H9 (cell line): ENCODE measurements at regions not wholly inside any gene's neighbourhood (a gene's known extent, or its start where the extent isn't known, plus 50 kb on each side); places are given as distances from the start of the nearest gene placed in this dataset.

Experiments
- DNase-seq: peaks from one replicate; pipeline ENCODE4 v3.0.0-alpha.2; 2017
- H2AFZ ChIP-seq: one replicate; pipeline ENCODE4 v1.6.1; 2013; ENCODE audit warnings: mild to moderate bottlenecking, low read length, control low read depth, moderate library complexity
- H2AK5ac ChIP-seq: 2 replicates; pipeline ENCODE4 v1.6.1; 2013; ENCODE audit warnings: low read length, control low read depth, mixed read lengths; ENCODE audit not compliant: insufficient read length
- H2BK120ac ChIP-seq: one replicate; pipeline ENCODE4 v1.6.1; 2013; ENCODE audit warnings: low read depth, mild to moderate bottlenecking, low read length, control low read depth, inconsistent platforms; ENCODE audit not compliant: poor library complexity, severe bottlenecking
- H2BK12ac ChIP-seq: 2 replicates; pipeline ENCODE4 v1.6.1; 2013; ENCODE audit warnings: low read length, control low read depth, mixed read lengths, low read depth; ENCODE audit not compliant: insufficient read length
- H2BK15ac ChIP-seq: 2 replicates; pipeline ENCODE4 v1.6.1; 2013; ENCODE audit warnings: low read depth, low read length, control low read depth
- H2BK20ac ChIP-seq: one replicate; pipeline ENCODE4 v1.6.1; 2013; ENCODE audit warnings: low read depth, mild to moderate bottlenecking, low read length, control low read depth, inconsistent platforms; ENCODE audit not compliant: poor library complexity, severe bottlenecking
- H2BK5ac ChIP-seq: 2 replicates; pipeline ENCODE4 v1.6.1; 2013; ENCODE audit warnings: low read length, control low read depth, mixed read lengths; ENCODE audit not compliant: insufficient read length
- H3K14ac ChIP-seq: 2 replicates; pipeline ENCODE4 v1.6.1; 2013; ENCODE audit warnings: low read length, control low read depth; ENCODE audit not compliant: insufficient read depth
- H3K18ac ChIP-seq: 2 replicates; pipeline ENCODE4 v1.6.1; 2013; ENCODE audit warnings: low read depth, mild to moderate bottlenecking, mixed read lengths, low read length, control low read depth; ENCODE audit not compliant: insufficient read length
- H3K23ac ChIP-seq: 2 replicates; pipeline ENCODE4 v1.6.1; 2013; ENCODE audit warnings: low read length, control low read depth, mixed read lengths, low read depth; ENCODE audit not compliant: insufficient read length
- H3K23me2 ChIP-seq: 2 replicates; pipeline ENCODE4 v1.6.1; 2013; ENCODE audit warnings: low read depth, mild to moderate bottlenecking, mixed read lengths, low read length, control low read depth; ENCODE audit not compliant: insufficient read length, poor library complexity, severe bottlenecking
- H3K27ac ChIP-seq: 2 replicates; pipeline ENCODE4 v1.5.1; 2013; ENCODE audit warnings: low read length, control low read depth, mixed read lengths, low read depth; ENCODE audit not compliant: insufficient read length
- H3K27me3 ChIP-seq: 2 replicates; pipeline ENCODE4 v1.6.1; 2013; ENCODE audit warnings: low read length, control low read depth, inconsistent platforms; ENCODE audit not compliant: insufficient read depth
- H3K4ac ChIP-seq: 2 replicates; pipeline ENCODE4 v1.6.1; 2013; ENCODE audit warnings: low read depth, mild to moderate bottlenecking, control low read depth, inconsistent platforms, low read length, moderate library complexity
- H3K4me1 ChIP-seq: 2 replicates; pipeline ENCODE4 v1.6.1; 2013; ENCODE audit warnings: low read length, control low read depth, inconsistent platforms; ENCODE audit not compliant: insufficient read depth
- H3K4me2 ChIP-seq: 2 replicates; pipeline ENCODE4 v1.6.1; 2013; ENCODE audit warnings: low read length, control low read depth, mixed read lengths; ENCODE audit not compliant: insufficient read length, insufficient read depth
- H3K56ac ChIP-seq: 2 replicates; pipeline ENCODE4 v1.6.1; 2013; ENCODE audit warnings: low read depth, mild to moderate bottlenecking, mixed read lengths, low read length, control low read depth; ENCODE audit not compliant: insufficient read length
- H3K79me1 ChIP-seq: 2 replicates; pipeline ENCODE4 v1.6.1; 2013; ENCODE audit warnings: low read depth, mild to moderate bottlenecking, moderate library complexity, low read length, control low read depth, inconsistent platforms; ENCODE audit not compliant: insufficient read depth, poor library complexity, severe bottlenecking
- H3K79me2 ChIP-seq: 2 replicates; pipeline ENCODE4 v1.6.1; 2013; ENCODE audit warnings: low read length, control low read depth, inconsistent platforms; ENCODE audit not compliant: insufficient read depth
- H3K9ac ChIP-seq: 2 replicates; pipeline ENCODE4 v1.6.1; 2013; ENCODE audit warnings: low read length, control low read depth, mixed read lengths; ENCODE audit not compliant: insufficient read length; ENCODE audit errors: extremely low read depth
- H3K9me3 ChIP-seq: one replicate; pipeline ENCODE4 v1.6.1; 2013; ENCODE audit warnings: low read depth, low read length, inconsistent platforms; ENCODE audit not compliant: control insufficient read depth
- H3T11ph ChIP-seq: one replicate; pipeline ENCODE4 v1.6.1; 2013; ENCODE audit warnings: mild to moderate bottlenecking, low read length, control low read depth, inconsistent platforms
- H4K20me1 ChIP-seq: one replicate; pipeline ENCODE4 v1.6.1; 2013; ENCODE audit not compliant: control insufficient read depth, insufficient read length, insufficient read depth
- H4K5ac ChIP-seq: 2 replicates; pipeline ENCODE4 v1.6.1; 2013; ENCODE audit warnings: low read depth, mild to moderate bottlenecking, mixed read lengths, low read length, control low read depth; ENCODE audit not compliant: insufficient read length
- H4K8ac ChIP-seq: replicated peaks from 2 replicates; pipeline ENCODE4 v1.6.1; 2013; ENCODE audit warnings: low read length, control low read depth, mixed read lengths, low read depth; ENCODE audit not compliant: insufficient read length
- H4K91ac ChIP-seq: 2 replicates; pipeline ENCODE4 v1.6.1; 2013; ENCODE audit warnings: low read depth, mild to moderate bottlenecking, moderate library complexity, mixed read lengths, low read length, control low read depth; ENCODE audit not compliant: insufficient read length
- H3K27ac Mint-ChIP-seq, 3 experiments: 2 replicates in 2 of 3; 3 replicates in 1 of 3; pipeline ENCODE4 v1.8.0; 2020 to 2021; ENCODE audit warnings: mixed read lengths in 3 of 3, mild to moderate bottlenecking in 1 of 3, moderate library complexity in 1 of 3
- H3K27me3 Mint-ChIP-seq: 2 replicates; pipeline ENCODE4 v1.8.0; 2021; ENCODE audit warnings: low read depth, mild to moderate bottlenecking, moderate library complexity, mixed read lengths
- H3K36me3 Mint-ChIP-seq, 3 experiments: 2 replicates in 2 of 3; 3 replicates in 1 of 3; pipeline ENCODE4 v1.8.0; 2020 to 2021; ENCODE audit warnings: low read depth in 3 of 3, mixed read lengths in 3 of 3; ENCODE audit not compliant: insufficient read depth in 1 of 3
- H3K4me1 Mint-ChIP-seq, 2 experiments: 2 replicates each; pipeline ENCODE4 v1.8.0; 2020; ENCODE audit warnings: mixed read lengths in 2 of 2
- H3K4me3 Mint-ChIP-seq, 2 experiments: 2 replicates in 1 of 2; 3 replicates in 1 of 2; pipeline ENCODE4 v1.8.0; 2020 to 2021; ENCODE audit warnings: mild to moderate bottlenecking in 2 of 2, mixed read lengths in 2 of 2, moderate library complexity in 1 of 2
- H3K9me3 Mint-ChIP-seq, 2 experiments: 2 replicates in 1 of 2; 3 replicates in 1 of 2; pipeline ENCODE4 v1.8.0; 2020; ENCODE audit warnings: mild to moderate bottlenecking in 2 of 2, mixed read lengths in 2 of 2, moderate library complexity in 1 of 2
- CTCF ChIP-seq: fragments of 200-600 bp; sonication (generic); conservative IDR thresholded peaks from 3 replicates; pipeline ENCODE4 v1.8.0; 2021; ENCODE audit warnings: antibody characterized with exemption, mild to moderate bottlenecking
- WGBS: extraction: QIAGEN DNeasy Blood & Tissue Kit; methylation state at CpG from one replicate; pipeline ENCODE4 v1.1.7; 2013; ENCODE audit warnings: missing lambda C conversion rate, low lambda C conversion rate, mixed read lengths; ENCODE audit not compliant: insufficient read length; ENCODE audit errors: extremely low coverage; 5-methylcytosine and 5-hydroxymethylcytosine counted together

- Histone ChIP-seq H3K79me1 (no peaks in the 10 kb centered on the region), H3K79me2 (no peaks in the 10 kb centered on the region), H2BK15ac (no peak overlapping the region), H3K4ac (no peak overlapping the region), H4K91ac (no peak overlapping the region), H3T11ph (no peak overlapping the region), H3K23ac (no peak overlapping the region), H2BK120ac (no peak overlapping the region), H3K23me2 (no peaks in the 10 kb centered on the region), H3K4me2 (no peak overlapping the region), H4K8ac (no peak overlapping the region), H3K14ac (no peak overlapping the region), H3K9ac (no peak overlapping the region), H4K5ac (no peak overlapping the region), H3K18ac (no peak overlapping the region), H2BK12ac (no peak overlapping the region), H3K56ac (no peak overlapping the region), H2BK5ac (no peak overlapping the region), H4K20me1 (no peaks in the 10 kb centered on the region), H3K4me1 (no peaks in the 10 kb centered on the region), H2AFZ (no peak overlapping the region), H3K27ac (no peak overlapping the region), H2AK5ac (no peak overlapping the region), H3K27me3 (no peaks in the 10 kb centered on the region), H3K9me3 (peaks cover 89% of the 10 kb centered on the region), H2BK20ac (no peak overlapping the region)
- Mint-ChIP-seq H3K27me3 (peaks cover under 1% of the 10 kb centered on the region; the same call in 1 of the 2 replicates), H3K27ac (no peak overlapping the region), H3K4me3 (no peak overlapping the region), H3K36me3 (peaks cover 7 to 14% (median 12%) of the 10 kb centered on the region in 3 experiments; a peak in 6 of 7 replicates), H3K4me1 (no peaks in the 10 kb centered on the region), H3K9me3 (peaks cover 90 to 95% of the 10 kb centered on the region in 2 experiments)
- WGBS, result no CpG with 5 or more reads among the region's 2 CpGs
- no peak for DNase-seq
- no peak for TF ChIP-seq CTCF
Observed at GRCh38 chr14:106787626-106788025, 1261.2 kb downstream of the TMEM121 start.
